SH-SY5Y (cell line): ENCODE measurements at regions not wholly inside any gene's neighbourhood (a gene's known extent, or its start where the extent isn't known, plus 50 kb on each side); places are given as distances from the start of the nearest gene placed in this dataset.

Source experiments
- GATA2 ChIP-seq: IDR thresholded peaks from 2 replicates; pipeline ENCODE4 v1.6.1; 2011; ENCODE audit warnings: mild to moderate bottlenecking, low read depth, low read length
- GATA3 ChIP-seq: IDR thresholded peaks from 2 replicates; pipeline ENCODE4 v1.6.1; 2011; ENCODE audit warnings: low read depth, mild to moderate bottlenecking, low read length, moderate library complexity

DNA sequence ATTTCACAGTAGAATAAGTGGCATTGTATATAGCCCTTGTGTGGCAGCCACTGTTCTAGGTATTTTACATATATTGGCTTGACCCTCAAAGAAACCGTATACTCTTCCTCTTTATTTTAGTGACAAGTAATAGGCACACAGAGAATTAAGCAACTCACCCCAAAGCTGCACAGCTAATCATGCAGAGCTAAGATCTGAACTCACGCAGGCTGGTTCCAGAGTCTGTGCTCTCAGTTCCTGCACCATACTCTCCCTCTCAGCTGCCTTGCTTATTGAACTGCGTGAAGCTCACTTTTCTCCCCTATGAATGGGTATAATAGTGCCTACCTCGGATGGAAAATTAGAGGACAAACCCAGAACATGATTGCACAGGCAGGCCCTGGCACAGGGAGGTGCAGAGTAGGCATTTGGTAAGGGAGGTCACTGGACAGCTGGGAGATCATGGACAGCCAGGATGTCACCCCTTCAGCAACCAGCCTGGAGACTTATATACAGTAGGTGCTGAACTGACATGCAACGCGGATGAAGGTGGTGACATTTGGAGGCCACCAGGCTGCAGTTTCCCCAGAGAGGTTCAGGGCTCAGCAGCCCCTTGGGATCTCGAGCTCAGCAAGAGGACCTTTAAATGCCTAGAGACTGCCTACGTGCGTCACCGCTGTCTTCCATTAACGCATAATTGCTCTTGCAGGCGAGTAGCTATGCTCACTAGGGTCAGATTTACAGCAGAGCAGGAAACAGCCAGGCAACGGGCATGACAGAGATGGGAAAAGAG is 78.4 kb upstream of the TP53I11 start:
- TF ChIP-seq GATA3 = no peak
- TF ChIP-seq GATA2 = no peak

- TF ChIP-seq GATA2 (no peak), GATA3 (no peak)
Observed at GRCh38 chr11:45030778-45031177, 80.1 kb upstream of the TP53I11 start.

GRCh38 chr11:45031912-45032519 is 81.3 kb upstream of the TP53I11 start:
- TF ChIP-seq GATA2 (no peak), GATA3 (no peak)

GRCh38 chr11:45035413-45035812 is 84.7 kb upstream of the TP53I11 start:
- no peak for TF ChIP-seq GATA2

DNA sequence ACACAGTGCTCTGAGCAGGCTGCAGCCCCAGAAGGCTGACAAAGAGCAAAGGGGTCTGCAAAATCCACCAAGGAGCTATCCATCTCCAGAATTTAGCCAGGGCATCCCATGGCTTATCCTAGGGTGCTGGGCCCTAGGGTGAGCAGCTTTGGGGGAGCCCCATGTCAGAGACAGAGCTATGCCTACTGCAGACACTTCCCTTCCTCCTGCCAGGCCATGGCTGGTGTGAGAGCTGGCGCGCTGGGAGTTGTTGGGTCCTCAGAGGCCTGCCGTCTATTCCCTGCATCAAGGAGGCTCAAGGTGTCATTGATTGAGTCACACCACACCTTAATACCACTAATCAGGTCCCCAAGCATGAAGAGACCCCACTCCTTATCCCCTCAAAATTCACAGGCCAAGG is 85.3 kb upstream of the TP53I11 start:
- TF ChIP-seq GATA3 = no peak
- no peak for TF ChIP-seq GATA2

DNA sequence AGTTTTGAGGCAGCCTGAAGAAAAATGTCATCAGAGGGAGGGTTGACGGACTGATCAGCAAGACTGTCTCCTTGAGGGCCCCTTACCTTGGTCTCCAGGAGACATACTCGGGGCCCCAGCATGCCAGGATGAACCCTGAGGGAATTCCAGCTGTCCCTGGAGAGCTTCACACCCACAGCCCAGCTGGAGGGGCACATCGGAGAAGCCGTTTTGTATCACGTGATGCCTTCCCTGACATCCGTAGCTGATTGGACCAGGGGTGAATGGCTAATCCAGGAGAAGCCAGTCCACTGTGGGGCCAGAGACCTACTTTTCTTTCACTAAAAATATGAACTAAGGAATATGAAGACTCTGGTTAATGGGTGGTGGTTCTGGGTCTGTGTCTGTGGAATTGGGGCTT is 86.0 kb upstream of the TP53I11 start:
- TF ChIP-seq GATA3 = no peak
- no peak for TF ChIP-seq GATA2

DNA sequence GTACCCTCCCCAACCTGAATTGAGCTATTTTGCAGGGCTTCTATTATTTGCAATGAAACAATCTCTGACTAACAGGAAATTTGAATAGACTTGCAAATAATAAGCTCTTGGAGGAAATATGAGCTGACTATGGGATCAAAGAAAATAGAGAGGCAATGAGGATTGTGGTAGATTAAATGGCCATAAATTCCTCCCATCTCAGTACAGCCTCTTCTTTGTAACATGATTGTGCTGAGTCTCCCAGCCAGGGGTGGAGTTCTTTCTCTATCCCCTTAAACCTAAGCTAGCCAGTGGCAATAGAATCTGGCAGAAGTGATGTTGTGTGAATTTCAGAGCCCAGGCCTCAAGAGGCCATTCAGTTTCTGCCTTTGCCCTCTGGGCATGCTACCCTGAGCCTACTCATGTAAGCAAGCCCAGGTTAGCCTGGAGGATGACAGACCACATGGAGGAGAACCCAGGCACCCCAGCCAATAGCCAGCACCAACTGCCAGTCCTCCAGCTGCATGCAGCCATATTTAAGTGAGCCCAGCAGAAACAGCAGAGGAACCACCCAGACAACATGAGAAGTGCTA is 86.8 kb upstream of the TP53I11 start:
- TF ChIP-seq GATA2 (no peak), GATA3 (no peak)

- TF ChIP-seq GATA3 (no peak), GATA2 (no peak)
Observed at GRCh38 chr11:45038923-45039322, 88.2 kb upstream of the TP53I11 start.

GRCh38 chr11:45041596-45041995 is 90.9 kb upstream of the TP53I11 start:
- no peak for TF ChIP-seq GATA3
- TF ChIP-seq GATA2 = no peak

DNA sequence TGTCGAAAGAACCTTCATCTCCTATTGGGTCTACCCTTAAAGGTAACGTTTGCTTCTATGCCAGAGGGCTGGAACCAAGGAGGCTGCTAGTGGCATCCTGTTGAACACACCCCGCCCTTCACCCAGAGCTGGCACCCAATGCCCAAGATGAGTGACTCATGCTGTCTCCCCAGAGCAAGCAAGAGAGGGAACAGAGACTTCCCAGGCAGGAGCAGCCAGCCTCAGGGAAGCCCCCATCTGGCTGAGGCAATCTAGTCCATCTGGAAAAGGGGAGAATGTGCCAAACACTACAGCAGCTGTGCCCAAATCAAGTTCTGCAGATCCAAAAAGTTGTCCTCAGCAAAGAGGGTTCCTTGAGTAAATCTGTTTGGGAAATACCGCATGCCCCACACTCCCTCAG is 91.9 kb upstream of the TP53I11 start:
- TF ChIP-seq GATA3 (no peak), GATA2 (peak; percentile 35; the same call in 1 of the 2 replicates)

GRCh38 chr11:45043755-45044475 is 93.2 kb upstream of the TP53I11 start:
- TF ChIP-seq GATA3 = no peak
- TF ChIP-seq GATA2 = no peak

GRCh38 chr11:45045683-45046471 is 95.2 kb upstream of the TP53I11 start:
- TF ChIP-seq GATA2 = no peak
- TF ChIP-seq GATA3 = no peak

- TF ChIP-seq GATA2 = no peak
Observed at GRCh38 chr11:45048313-45048841, 97.7 kb upstream of the TP53I11 start.

GRCh38 chr11:45048870-45049691 is 97.4 kb upstream of the PRDM11 start:
- TF ChIP-seq GATA2 = peak; percentile 96
- no peak; the same call in none of the 2 replicates for TF ChIP-seq GATA3
